Transverse colon (tissue), 4 donors: ENCODE measurements at regions not wholly inside any gene's neighbourhood (a gene's known extent, or its start where the extent isn't known, plus 50 kb on each side); places are given as distances from the start of the nearest gene placed in this dataset.

ENCODE experiments used
- DNase-seq: peaks from one replicate; pipeline ENCODE4 v3.0.0-alpha.2; 2019
- H3K27ac ChIP-seq, 4 donors: fragments of 200-600 bp; sonication (generic); 2 replicates each; pipeline ENCODE4 v1.5.1; 2016 to 2018; ENCODE audit warnings: inconsistent platforms in 4 of 4
- H3K27me3 ChIP-seq: fragments of 200-600 bp; sonication (generic); 2 replicates; pipeline ENCODE4 v1.5.1; 2017; ENCODE audit warnings: inconsistent platforms
- H3K36me3 ChIP-seq, 4 donors: fragments of 200-600 bp; sonication (generic); 2 replicates each; pipeline ENCODE4 v1.5.1; 2017 to 2019; ENCODE audit warnings: inconsistent platforms in 4 of 4
- H3K4me1 ChIP-seq, 4 donors: fragments of 200-600 bp; sonication (generic); 2 replicates each; pipeline ENCODE4 v1.5.1; 2017 to 2020; ENCODE audit warnings: inconsistent platforms in 4 of 4
- H3K4me3 ChIP-seq, 4 donors: fragments of 200-600 bp; sonication (generic); 1 replicate in 1 of 4; 2 replicates in 3 of 4; pipeline versions ENCODE4 v1.5.1 to v1.6.1; 2017 to 2019; ENCODE audit warnings: inconsistent platforms in 4 of 4
- H3K9me3 ChIP-seq, 2 donors: fragments of 200-600 bp; sonication (generic); 2 replicates each; pipeline ENCODE4 v1.5.1; 2017 to 2019; ENCODE audit warnings: inconsistent platforms in 2 of 2
- CTCF ChIP-seq, 5 experiments: fragments of 200-600 bp in 3 of 5; fragments of 450-650 bp in 2 of 5; sonication (generic) in 3 of 5; IDR thresholded peaks; 1 replicate in 2 of 5; 2 replicates in 3 of 5; pipeline ENCODE4 v1.5.1; 2016 to 2017; ENCODE audit warnings: antibody characterized with exemption in 5 of 5, inconsistent platforms in 3 of 5, mild to moderate bottlenecking in 2 of 5, moderate library complexity in 1 of 5
- EP300 ChIP-seq: sonication (generic); formaldehyde crosslinking; IDR thresholded peaks from one replicate; pipeline ENCODE4 v1.6.1; 2017; ENCODE audit warnings: antibody characterized with exemption, low read depth
- POLR2A ChIP-seq: fragments of 450-650 bp; IDR thresholded peaks from one replicate; pipeline ENCODE4 v1.6.1; 2016; ENCODE audit warnings: antibody characterized with exemption, mild to moderate bottlenecking, moderate library complexity
- POLR2AphosphoS5 ChIP-seq, 3 donors: sonication (generic); formaldehyde crosslinking; IDR thresholded peaks; one replicate each; pipeline ENCODE4 v1.6.1; 2016; ENCODE audit warnings: antibody characterized with exemption in 3 of 3
- WGBS, 2 donors: methylation state at CpG; one replicate each; pipeline ENCODE4 v1.1.5; 2018; ENCODE audit warnings: low coverage in 1 of 2; 5-methylcytosine and 5-hydroxymethylcytosine counted together
- in situ Hi-C, 4 donors: fragments of 200-750 bp; cut with MboI; loops; one replicate each; pipeline versions ENCODE4 v1.15.0 to v1.15.1; 2017; ENCODE audit warnings: low sequenced_read_pairs in 3 of 4, low pct_ligation_motif_present in 1 of 4, low pct_unique_long_range_greater_than_20kb in 1 of 4
- intact Hi-C: fragments of 100-400 bp; cut with DNase I; formaldehyde crosslinking; loops from one replicate; pipeline ENCODE4 v1.15.1; 2023; ENCODE audit warnings: low total_unique reads

GRCh38 chr11:119478711-119479285 lies 55.8 kb upstream of the THY1 start:
- Histone ChIP-seq H3K4me1 (peaks cover 0 to 11% (median 2%) of the 10 kb centered on the region in 4 donors), H3K36me3 (no peaks in the 10 kb centered on the region), H3K4me3 (no peak overlapping the region), H3K9me3 (no peaks in the 10 kb centered on the region), H3K27me3 (no peaks in the 10 kb centered on the region), H3K27ac (no peak overlapping the region)
- in situ Hi-C loops, result loop anchor here in 3 of 4 donors (10.0 to 25.0 kb wide), 2 partner anchors 124 to 634 kb away; no protein-coding TSS in a partner anchor
- no peak for DNase-seq
- WGBS, 2 donors, result 60 to 67% methylated on average over 1 to 4 of the region's 4 CpGs
- intact Hi-C loops, result loop anchor here (1.0 kb wide), 1 partner anchor 48 kb away; no protein-coding TSS in a partner anchor
- TF ChIP-seq EP300 (no peak), POLR2AphosphoS5 (IDR thresholded peaks at IDR 0.05) (no peak), CTCF (IDR thresholded peaks at IDR 0.05) (no peak), POLR2A (no peak)

GRCh38 chr11:119476666-119477331 lies 53.8 kb upstream of the THY1 start:
- peaks cover 0 to 11% (median 2%) of the 10 kb centered on the region in 4 donors for H3K4me1 ChIP-seq
- no peak for DNase-seq
- no peaks in the 10 kb centered on the region for H3K36me3 ChIP-seq
- WGBS, 2 donors, result 76% methylated on average over 10 of the region's 10 CpGs; no CpG with 5 or more reads in 1 of the 2 donors
- H3K4me3 ChIP-seq, result no peak overlapping the region
- no peaks in the 10 kb centered on the region for H3K27me3 ChIP-seq
- no peak overlapping the region for H3K27ac ChIP-seq
- in situ Hi-C loops, result loop anchor here in 3 of 4 donors (10.0 to 25.0 kb wide), 2 partner anchors 122 to 636 kb away; no protein-coding TSS in a partner anchor
- intact Hi-C loops, result no loop called here
- no peaks in the 10 kb centered on the region for H3K9me3 ChIP-seq
- no peak for TF ChIP-seq EP300
- no peak for TF ChIP-seq POLR2A
- no peak for TF ChIP-seq CTCF (IDR thresholded peaks at IDR 0.05)
- TF ChIP-seq POLR2AphosphoS5 (IDR thresholded peaks at IDR 0.05), result no peak

GRCh38 chr11:119476038-119476437 lies 53.1 kb upstream of the THY1 start:
- H3K4me3 ChIP-seq, result no peak overlapping the region
- WGBS, 2 donors, result 78 to 80% methylated on average over 2 of the region's 2 CpGs
- intact Hi-C loops, result no loop called here
- H3K27ac ChIP-seq, result no peak overlapping the region
- no peaks in the 10 kb centered on the region for H3K36me3 ChIP-seq
- no peak for DNase-seq
- no peaks in the 10 kb centered on the region for H3K9me3 ChIP-seq
- no peak for TF ChIP-seq EP300
- no peak for TF ChIP-seq POLR2AphosphoS5 (IDR thresholded peaks at IDR 0.05)
- TF ChIP-seq POLR2A, result no peak
- no peak for TF ChIP-seq CTCF (IDR thresholded peaks at IDR 0.05)
- no peaks in the 10 kb centered on the region for H3K27me3 ChIP-seq
- H3K4me1 ChIP-seq, result peaks cover 0 to 3% (median 1%) of the 10 kb centered on the region in 4 donors
- in situ Hi-C loops, result loop anchor here in 3 of 4 donors (10.0 to 25.0 kb wide), 2 partner anchors 121 to 636 kb away; no protein-coding TSS in a partner anchor

GRCh38 chr11:119474682-119475596 lies 52.0 kb upstream of the THY1 start:
- peak; percentile 40 for DNase-seq
- H3K4me3 ChIP-seq, result no peak overlapping the region
- 28 to 39% methylated on average over 6 to 9 of the region's 9 CpGs for WGBS, 2 donors
- H3K9me3 ChIP-seq, result no peaks in the 10 kb centered on the region
- H3K27me3 ChIP-seq, result no peaks in the 10 kb centered on the region
- intact Hi-C loops, result loop anchor here (5.0 kb wide), 1 partner anchor 118 kb away; no protein-coding TSS in a partner anchor
- in situ Hi-C loops, result loop anchor here (5.0 to 25.0 kb wide), 3 partner anchors 118 to 637 kb away; no protein-coding TSS in a partner anchor
- no peaks in the 10 kb centered on the region for H3K36me3 ChIP-seq
- no peak for TF ChIP-seq EP300
- TF ChIP-seq CTCF (IDR thresholded peaks at IDR 0.05), result peak; percentile 68 to 89 (median 78)
- H3K4me1 ChIP-seq, result peaks cover 0 to 3% (median 0%) of the 10 kb centered on the region in 4 donors
- H3K27ac ChIP-seq, result no peak overlapping the region
